ENCODE measurements at regions not wholly inside any gene's neighbourhood (a gene's known extent, or its start where the extent isn't known, plus 50 kb on each side); places are given as distances from the start of the nearest gene placed in this dataset.

- no peak for DNase-seq
These were observed 185.5 kb upstream of the DYNLRB2 start for GRCh38 chr16:80355335-80355734.

GRCh38 chr16:80350061-80350460 is 190.7 kb upstream of the DYNLRB2 start:
- DNase-seq, result no peak

- DNase-seq, result no peak
These were observed 192.9 kb upstream of the DYNLRB2 start for GRCh38 chr16:80347900-80348299.

- DNase-seq, result no peak
These were observed 193.8 kb upstream of the DYNLRB2 start for GRCh38 chr16:80347002-80347401.

- no peak for DNase-seq
These were observed 194.6 kb upstream of the DYNLRB2 start for GRCh38 chr16:80346111-80346632.

- DNase-seq, result no peak
These were observed 195.1 kb upstream of the DYNLRB2 start for GRCh38 chr16:80345701-80346100.

- no peak for DNase-seq
These were observed 196.2 kb upstream of the DYNLRB2 start for GRCh38 chr16:80344570-80344969.

GRCh38 chr16:80341263-80341662 is 199.5 kb upstream of the DYNLRB2 start:
- DNase-seq, result no peak

GRCh38 chr16:80337786-80338185 is 203.0 kb upstream of the DYNLRB2 start:
- DNase-seq, result no peak

- no peak for DNase-seq
These were observed 210.0 kb upstream of the DYNLRB2 start for GRCh38 chr16:80330803-80331202.

GRCh38 chr16:80330150-80330549 is 210.6 kb upstream of the DYNLRB2 start:
- DNase-seq, result no peak

- DNase-seq, result no peak
These were observed 213.1 kb upstream of the DYNLRB2 start for GRCh38 chr16:80327740-80328139.

GRCh38 chr16:80324371-80324770 is 216.4 kb upstream of the DYNLRB2 start:
- no peak for DNase-seq

- DNase-seq, result no peak
These were observed 217.0 kb upstream of the DYNLRB2 start for GRCh38 chr16:80323808-80324195.

- DNase-seq, result no peak
These were observed 217.5 kb upstream of the DYNLRB2 start for GRCh38 chr16:80323187-80323807.

GRCh38 chr16:80319181-80319580 is 221.6 kb upstream of the DYNLRB2 start:
- DNase-seq, result no peak

GRCh38 chr16:80318107-80318506 is 222.7 kb upstream of the DYNLRB2 start:
- no peak for DNase-seq

- DNase-seq, result no peak
These were observed 223.2 kb upstream of the DYNLRB2 start for GRCh38 chr16:80317599-80318037.

GRCh38 chr16:80317116-80317515 is 223.7 kb upstream of the DYNLRB2 start:
- no peak for DNase-seq

GRCh38 chr16:80314042-80314441 is 226.8 kb upstream of the DYNLRB2 start:
- no peak for DNase-seq

GRCh38 chr16:80309178-80309577 is 231.6 kb upstream of the DYNLRB2 start:
- DNase-seq, result no peak

- DNase-seq, result no peak
These were observed 235.4 kb upstream of the DYNLRB2 start for GRCh38 chr16:80305410-80305809.

GRCh38 chr16:80303691-80304090 is 237.1 kb upstream of the DYNLRB2 start:
- no peak for DNase-seq

- no peak for DNase-seq
These were observed 239.9 kb upstream of the DYNLRB2 start for GRCh38 chr16:80300876-80301275.

GRCh38 chr16:80300456-80300855 is 240.3 kb upstream of the DYNLRB2 start:
- DNase-seq, result no peak

Data from inflammatory macrophage treated with lipopolysaccharide for 4 hours (primary cell).